ENCODE measurements at regions not wholly inside any gene's neighbourhood (a gene's known extent, or its start where the extent isn't known, plus 50 kb on each side); places are given as distances from the start of the nearest gene placed in this dataset.
"Not testable (repeated sequence)": the region's sequence is repeated elsewhere in the genome, so short reads cannot be mapped to it uniquely, and the experiment has no call there.

- DNase-seq (ENCODE audit: low spot score) = no peak
- no peak for TF ChIP-seq CTCF (IDR thresholded peaks at IDR 0.05; ENCODE audit: extremely low read depth, missing control alignments)
Observed at GRCh38 chr6:168374051-168374502, 54.5 kb upstream of the DACT2 start.

- no peak for DNase-seq (ENCODE audit: low spot score)
- TF ChIP-seq CTCF (IDR thresholded peaks at IDR 0.05; ENCODE audit: extremely low read depth, missing control alignments) = no peak
Observed at GRCh38 chr6:168374541-168375071, 55.0 kb upstream of the DACT2 start.

- no peak for DNase-seq (ENCODE audit: low spot score)
- TF ChIP-seq CTCF (IDR thresholded peaks at IDR 0.05; ENCODE audit: extremely low read depth, missing control alignments) = no peak
Observed at GRCh38 chr6:168376120-168376519, 56.5 kb upstream of the DACT2 start.

GRCh38 chr6:168376811-168377483 is 57.4 kb upstream of the DACT2 start:
- DNase-seq (ENCODE audit: low spot score) = no peak
- no peak for TF ChIP-seq CTCF (IDR thresholded peaks at IDR 0.05; ENCODE audit: extremely low read depth, missing control alignments)

GRCh38 chr6:168377484-168377855 is 57.9 kb upstream of the DACT2 start:
- no peak for DNase-seq (ENCODE audit: low spot score)
- no peak for TF ChIP-seq CTCF (IDR thresholded peaks at IDR 0.05; ENCODE audit: extremely low read depth, missing control alignments)

GRCh38 chr6:168377856-168378832 is 58.6 kb upstream of the DACT2 start:
- no peak for DNase-seq (ENCODE audit: low spot score)
- no peak for TF ChIP-seq CTCF (IDR thresholded peaks at IDR 0.05; ENCODE audit: extremely low read depth, missing control alignments)

GRCh38 chr6:168379579-168379978 is 60.0 kb upstream of the DACT2 start:
- DNase-seq (ENCODE audit: low spot score) = not testable (repeated sequence)

- not testable (repeated sequence) for DNase-seq (ENCODE audit: low spot score)
Observed at GRCh38 chr6:168380166-168380955, 60.6 kb upstream of the SMOC2 start.
